Nephron (organoid): ENCODE measurements at regions not wholly inside any gene's neighbourhood (a gene's known extent, or its start where the extent isn't known, plus 50 kb on each side); places are given as distances from the start of the nearest gene placed in this dataset.

Source experiments
- H3K27ac Mint-ChIP-seq, 3 experiments: 2 replicates each; pipeline ENCODE4 v1.8.0; 2020; ENCODE audit warnings: mixed read lengths in 3 of 3, mild to moderate bottlenecking in 2 of 3, moderate library complexity in 1 of 3
- H3K27me3 Mint-ChIP-seq: 2 replicates; pipeline ENCODE4 v1.8.0; 2021; ENCODE audit warnings: low read depth, mild to moderate bottlenecking, moderate library complexity, mixed read lengths
- H3K36me3 Mint-ChIP-seq: 2 replicates; pipeline ENCODE4 v1.8.0; 2020; ENCODE audit warnings: low read depth, mixed read lengths
- H3K4me1 Mint-ChIP-seq: 2 replicates; pipeline ENCODE4 v1.8.0; 2020; ENCODE audit warnings: mixed read lengths
- H3K4me3 Mint-ChIP-seq, 3 experiments: 2 replicates each; pipeline ENCODE4 v1.8.0; 2020; ENCODE audit warnings: mild to moderate bottlenecking in 3 of 3, mixed read lengths in 3 of 3, moderate library complexity in 2 of 3
- H3K9me3 Mint-ChIP-seq: 2 replicates; pipeline ENCODE4 v1.8.0; 2020; ENCODE audit warnings: mixed read lengths
- TF ChIP-seq, protein P1 (sequence below), 3 experiments: fragments of 200-600 bp; sonication (generic); IDR thresholded peaks; one replicate each; pipeline ENCODE4 v1.5.0; 2021; ENCODE audit warnings: antibody characterized with exemption in 3 of 3; ENCODE audit not compliant: unreplicated experiment in 3 of 3

DNA sequence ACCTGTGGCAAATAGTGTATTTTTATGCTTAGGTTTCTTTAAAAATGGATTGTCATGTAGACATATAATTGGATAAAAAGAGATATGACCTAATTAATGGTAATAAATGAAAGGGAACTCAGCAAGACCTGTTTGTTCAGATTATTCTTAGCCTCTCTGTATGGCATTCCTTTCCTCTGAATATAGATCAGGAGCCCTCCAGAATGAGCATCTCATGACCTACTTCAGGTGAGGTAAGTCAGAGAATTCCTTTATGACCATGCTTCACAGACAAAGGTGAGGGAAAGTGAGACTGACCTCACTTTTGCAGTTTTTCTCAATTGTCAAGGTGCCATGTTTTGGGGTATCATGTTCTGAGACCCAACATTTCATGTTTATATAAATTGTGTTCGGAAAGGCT, 1744.3 kb upstream of the PIK3C3 start:
- no peaks in the 10 kb centered on the region for H3K27me3 Mint-ChIP-seq
- no peak overlapping the region for H3K4me3 Mint-ChIP-seq
- no peaks in the 10 kb centered on the region for H3K4me1 Mint-ChIP-seq
- peaks cover 6% of the 10 kb centered on the region for H3K9me3 Mint-ChIP-seq
- H3K27ac Mint-ChIP-seq: no peak overlapping the region
- no peaks in the 10 kb centered on the region for H3K36me3 Mint-ChIP-seq
- TF ChIP-seq, protein P1, sequence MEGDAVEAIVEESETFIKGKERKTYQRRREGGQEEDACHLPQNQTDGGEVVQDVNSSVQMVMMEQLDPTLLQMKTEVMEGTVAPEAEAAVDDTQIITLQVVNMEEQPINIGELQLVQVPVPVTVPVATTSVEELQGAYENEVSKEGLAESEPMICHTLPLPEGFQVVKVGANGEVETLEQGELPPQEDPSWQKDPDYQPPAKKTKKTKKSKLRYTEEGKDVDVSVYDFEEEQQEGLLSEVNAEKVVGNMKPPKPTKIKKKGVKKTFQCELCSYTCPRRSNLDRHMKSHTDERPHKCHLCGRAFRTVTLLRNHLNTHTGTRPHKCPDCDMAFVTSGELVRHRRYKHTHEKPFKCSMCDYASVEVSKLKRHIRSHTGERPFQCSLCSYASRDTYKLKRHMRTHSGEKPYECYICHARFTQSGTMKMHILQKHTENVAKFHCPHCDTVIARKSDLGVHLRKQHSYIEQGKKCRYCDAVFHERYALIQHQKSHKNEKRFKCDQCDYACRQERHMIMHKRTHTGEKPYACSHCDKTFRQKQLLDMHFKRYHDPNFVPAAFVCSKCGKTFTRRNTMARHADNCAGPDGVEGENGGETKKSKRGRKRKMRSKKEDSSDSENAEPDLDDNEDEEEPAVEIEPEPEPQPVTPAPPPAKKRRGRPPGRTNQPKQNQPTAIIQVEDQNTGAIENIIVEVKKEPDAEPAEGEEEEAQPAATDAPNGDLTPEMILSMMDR (IDR thresholded peaks at IDR 0.05; ENCODE audit: unreplicated experiment in 3 of 3): no peak

DNA sequence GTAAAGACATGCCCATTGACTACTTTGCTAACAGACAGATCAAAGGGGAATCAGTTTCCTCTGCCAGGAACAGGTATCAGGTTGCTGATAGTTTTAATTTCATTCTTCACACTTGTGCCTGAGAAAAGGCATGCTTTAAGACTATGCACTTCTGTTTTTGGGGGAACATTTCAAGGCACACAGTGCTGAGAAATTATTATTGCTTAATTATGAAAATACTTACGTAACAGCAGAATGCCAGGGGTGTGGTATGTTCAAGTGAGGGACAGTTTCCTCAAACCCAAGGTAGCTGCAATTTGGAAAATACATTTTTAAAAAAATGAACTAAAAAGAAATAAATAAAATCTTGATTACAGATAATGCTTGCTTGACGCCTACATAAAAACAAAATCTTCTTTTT, 1746.1 kb upstream of the PIK3C3 start:
- no peaks in the 10 kb centered on the region for H3K27me3 Mint-ChIP-seq
- H3K9me3 Mint-ChIP-seq: peaks cover 6% of the 10 kb centered on the region
- H3K27ac Mint-ChIP-seq: no peak overlapping the region
- TF ChIP-seq, protein P1 (IDR thresholded peaks at IDR 0.05; ENCODE audit: unreplicated experiment in 3 of 3): no peak
- no peaks in the 10 kb centered on the region for H3K36me3 Mint-ChIP-seq
- no peak overlapping the region for H3K4me3 Mint-ChIP-seq
- H3K4me1 Mint-ChIP-seq: no peaks in the 10 kb centered on the region

DNA sequence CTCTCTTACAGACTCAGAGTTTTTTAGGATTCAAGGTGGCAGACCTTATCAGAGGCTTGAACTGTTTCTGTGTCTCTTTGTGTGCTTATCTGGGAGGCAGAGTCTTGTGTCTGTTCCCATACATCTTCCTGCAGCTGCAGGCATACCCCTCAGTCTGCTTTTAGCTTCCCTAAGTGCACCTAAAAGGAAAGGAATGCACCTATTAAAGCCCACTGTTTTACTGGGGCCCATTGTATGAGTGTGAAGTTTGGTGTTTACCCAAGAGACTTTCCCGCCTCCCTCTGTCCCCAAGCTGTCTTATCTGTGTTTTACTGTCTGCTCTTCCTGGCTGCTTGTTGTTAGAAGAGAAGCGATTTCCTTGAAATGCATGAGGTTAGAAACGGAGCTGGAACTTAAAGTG, 1757.3 kb upstream of the PIK3C3 start:
- Mint-ChIP-seq H3K4me1 (no peaks in the 10 kb centered on the region), H3K27me3 (no peaks in the 10 kb centered on the region), H3K27ac (no peak overlapping the region), H3K9me3 (peaks cover 19% of the 10 kb centered on the region), H3K4me3 (no peak overlapping the region), H3K36me3 (no peaks in the 10 kb centered on the region)
- TF ChIP-seq, protein P1 (IDR thresholded peaks at IDR 0.05; ENCODE audit: unreplicated experiment in 3 of 3): no peak

DNA sequence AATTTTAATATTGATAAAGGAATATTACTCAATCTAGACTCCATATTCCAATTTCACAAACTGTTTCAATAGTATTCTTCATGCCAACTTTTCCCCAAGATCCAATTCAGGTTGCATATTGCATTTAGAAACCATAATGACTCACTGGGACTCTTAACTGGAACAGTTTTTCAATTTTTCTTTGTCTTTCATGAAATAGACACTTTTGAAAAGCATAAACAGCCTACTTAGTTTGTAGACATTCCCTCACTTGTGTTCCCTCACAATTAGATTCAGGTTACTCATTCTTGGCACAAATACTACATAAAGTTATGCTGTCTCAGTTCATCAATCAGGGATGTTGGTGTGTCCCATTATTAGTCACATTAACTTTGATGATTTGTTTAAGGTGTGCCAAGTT, 1768.4 kb upstream of the PIK3C3 start:
- Mint-ChIP-seq H3K27ac (no peak overlapping the region), H3K9me3 (peaks cover 5% of the 10 kb centered on the region), H3K27me3 (peaks cover 3% of the 10 kb centered on the region), H3K4me1 (no peaks in the 10 kb centered on the region), H3K36me3 (no peaks in the 10 kb centered on the region), H3K4me3 (no peak overlapping the region)
- TF ChIP-seq, protein P1 (IDR thresholded peaks at IDR 0.05; ENCODE audit: unreplicated experiment in 3 of 3): no peak

DNA sequence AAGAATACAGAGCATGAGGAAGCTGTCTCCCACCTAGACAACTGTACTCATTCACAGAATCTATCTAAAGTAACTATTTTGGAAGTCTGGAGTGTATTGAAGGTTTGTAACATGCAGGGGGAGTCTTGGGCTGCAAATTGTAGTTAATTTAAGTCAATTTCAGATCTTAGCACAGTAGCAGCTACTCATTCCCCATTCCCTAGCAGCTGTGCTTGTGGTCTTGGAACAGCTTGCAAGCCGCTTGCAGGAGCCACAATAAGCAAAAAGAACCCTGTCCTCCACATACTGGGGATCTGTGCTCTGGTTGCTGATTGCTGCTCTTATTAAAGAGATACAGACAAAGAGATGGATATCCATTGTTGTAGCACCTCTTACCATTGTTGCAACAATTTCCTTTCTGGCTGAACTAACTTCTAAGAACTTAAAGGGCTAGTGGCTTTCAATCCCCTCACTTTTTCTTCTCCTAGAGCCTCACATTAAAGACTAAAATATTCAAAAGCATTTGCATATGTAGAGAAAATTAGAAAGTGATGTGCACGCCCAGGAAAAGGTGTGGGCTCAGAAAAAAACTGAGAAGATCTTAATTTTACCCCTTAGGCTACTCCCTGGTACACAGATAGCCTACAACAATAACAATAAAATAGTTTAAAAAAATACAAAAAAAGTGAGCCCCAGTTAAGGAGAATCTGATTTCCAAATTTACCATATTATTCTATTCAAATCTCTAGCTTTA, 1775.1 kb upstream of the PIK3C3 start:
- Mint-ChIP-seq H3K27me3 (no peaks in the 10 kb centered on the region), H3K9me3 (peaks cover 7% of the 10 kb centered on the region), H3K27ac (no peak overlapping the region), H3K4me3 (no peak overlapping the region), H3K4me1 (no peaks in the 10 kb centered on the region), H3K36me3 (no peaks in the 10 kb centered on the region)
- TF ChIP-seq, protein P1 (IDR thresholded peaks at IDR 0.05; ENCODE audit: unreplicated experiment in 3 of 3): no peak

DNA sequence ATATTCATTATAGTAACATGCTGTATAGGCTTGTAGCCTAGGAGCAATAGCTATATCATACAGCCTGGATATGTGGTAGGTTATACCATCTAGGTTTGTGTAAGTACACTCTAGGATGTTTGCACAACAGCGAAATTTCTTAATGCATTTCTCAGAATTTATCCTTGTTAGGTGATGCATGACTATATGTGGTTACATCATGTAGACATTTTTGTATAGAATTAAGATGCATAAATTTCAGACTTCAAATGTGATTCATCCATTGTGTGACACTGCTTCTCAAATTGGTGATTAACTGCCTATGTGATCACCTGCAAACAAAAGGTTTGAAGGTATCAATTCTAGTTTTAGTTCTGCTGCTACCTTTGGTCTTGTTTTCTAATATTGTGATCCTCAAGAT, 1787.0 kb upstream of the PIK3C3 start:
- Mint-ChIP-seq H3K27ac (no peak overlapping the region), H3K4me3 (no peak overlapping the region), H3K27me3 (no peaks in the 10 kb centered on the region), H3K4me1 (peaks cover 13% of the 10 kb centered on the region), H3K9me3 (no peaks in the 10 kb centered on the region), H3K36me3 (no peaks in the 10 kb centered on the region)
- TF ChIP-seq, protein P1 (IDR thresholded peaks at IDR 0.05; ENCODE audit: unreplicated experiment in 3 of 3): no peak
